Duodenal mucosa (tissue), 2 donors: ENCODE measurements at regions not wholly inside any gene's neighbourhood (a gene's known extent, or its start where the extent isn't known, plus 50 kb on each side); places are given as distances from the start of the nearest gene placed in this dataset.

ENCODE experiments used
- H3K27ac ChIP-seq: one replicate; pipeline ENCODE4 v1.7.0; 2013; ENCODE audit warnings: low read depth, low read length
- H3K27me3 ChIP-seq, 2 donors: one replicate each; pipeline ENCODE4 v1.7.0; 2013; ENCODE audit warnings: low read length in 2 of 2, control low read depth in 1 of 2; ENCODE audit not compliant: insufficient read depth in 2 of 2, control insufficient read depth in 1 of 2
- H3K36me3 ChIP-seq, 2 donors: one replicate each; pipeline ENCODE4 v1.7.0; 2013; ENCODE audit warnings: low read length in 2 of 2, control low read depth in 1 of 2; ENCODE audit not compliant: insufficient read depth in 2 of 2, control insufficient read depth in 1 of 2
- H3K4me1 ChIP-seq, 2 donors: one replicate each; pipeline ENCODE4 v1.7.0; 2013; ENCODE audit warnings: low read length in 2 of 2, control low read depth in 1 of 2; ENCODE audit not compliant: insufficient read depth in 2 of 2, control insufficient read depth in 1 of 2
- H3K4me3 ChIP-seq, 2 donors: one replicate each; pipeline ENCODE4 v1.7.0; 2013; ENCODE audit warnings: low read length in 2 of 2, low read depth in 1 of 2
- H3K9ac ChIP-seq, 2 donors: one replicate each; pipeline ENCODE4 v1.7.0; 2013; ENCODE audit warnings: low read length in 2 of 2, low read depth in 1 of 2
- H3K9me3 ChIP-seq, 2 donors: one replicate each; pipeline ENCODE4 v1.7.0; 2013; ENCODE audit warnings: low read length in 2 of 2, control low read depth in 1 of 2; ENCODE audit not compliant: control insufficient read depth in 1 of 2

DNA sequence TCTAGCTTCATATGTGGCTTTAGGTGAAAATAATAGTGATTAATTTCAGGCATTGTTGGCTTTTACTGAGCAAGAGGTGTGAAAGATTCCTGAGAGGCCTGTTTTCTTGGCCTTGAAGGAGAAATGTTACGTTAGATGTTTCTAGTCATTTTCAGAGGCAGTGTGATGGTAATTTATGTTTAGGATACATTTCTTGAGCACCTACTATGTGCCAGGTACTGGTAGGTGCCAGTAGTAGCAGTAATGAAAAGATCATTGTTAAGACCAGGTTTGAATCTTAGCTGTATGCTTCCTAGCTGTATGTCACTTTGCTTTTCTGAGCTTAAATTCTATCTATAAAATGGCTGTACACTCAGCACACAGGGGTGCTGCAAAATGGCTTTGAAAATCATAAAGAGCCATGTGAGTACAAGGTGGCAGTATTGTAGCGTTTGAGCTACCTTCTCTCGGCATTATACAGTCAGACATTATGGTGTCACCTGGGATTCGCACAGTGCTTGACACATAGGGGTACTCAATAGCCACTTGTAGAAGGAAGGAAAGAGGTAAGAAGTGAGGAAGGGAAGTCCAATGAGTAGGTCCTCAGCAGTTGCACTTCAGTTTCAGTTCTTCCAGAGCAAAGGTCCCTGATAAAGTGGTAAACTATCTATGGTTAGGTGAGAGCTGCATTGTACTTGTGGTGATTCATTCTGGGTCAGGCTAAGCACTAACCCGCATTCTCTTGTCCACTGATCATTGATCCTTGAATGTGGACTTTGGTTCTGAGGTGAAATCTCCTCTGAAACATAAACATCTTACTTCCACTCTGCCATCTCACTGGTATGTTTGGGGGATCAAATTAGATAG lies 166.5 kb upstream of the NR3C1 start:
- Histone ChIP-seq H3K27me3 (no peaks in the 10 kb centered on the region), H3K9ac (no peak overlapping the region), H3K27ac (no peak overlapping the region)

DNA sequence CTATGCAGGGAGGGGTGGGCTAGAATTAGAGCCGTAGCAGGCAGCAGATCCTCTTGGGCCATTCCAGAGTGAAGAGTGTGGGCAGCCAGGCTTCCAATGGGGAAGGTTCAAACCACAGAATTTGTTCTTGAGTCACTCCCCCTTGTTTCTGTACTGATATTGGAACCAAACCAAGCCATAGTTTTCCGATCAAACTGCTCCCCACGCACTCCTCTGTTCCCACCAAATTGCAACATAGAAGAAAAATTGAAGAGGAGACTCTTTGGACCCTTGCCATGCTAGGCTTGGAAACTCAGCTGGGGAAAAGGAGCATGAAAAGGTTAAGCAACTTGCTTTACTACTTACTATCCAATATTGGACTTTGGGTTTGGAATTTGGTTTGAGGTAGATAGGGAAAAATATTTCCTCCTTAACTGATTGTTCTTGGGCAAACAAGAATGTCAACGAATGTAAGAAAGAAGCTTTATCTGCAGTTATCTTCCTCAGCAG lies 165.8 kb upstream of the NR3C1 start:
- Histone ChIP-seq H3K4me1 (peaks cover 19 to 31% of the 10 kb centered on the region in 2 donors), H3K27ac (no peak overlapping the region), H3K27me3 (no peaks in the 10 kb centered on the region), H3K36me3 (no peaks in the 10 kb centered on the region), H3K4me3 (no peak overlapping the region), H3K9me3 (no peaks in the 10 kb centered on the region), H3K9ac (no peak overlapping the region)

More for the DNA sequence above, 166.5 kb upstream of the NR3C1 start:
- no peaks in the 10 kb centered on the region for H3K36me3 ChIP-seq
- H3K4me1 ChIP-seq: peaks cover 19 to 31% of the 10 kb centered on the region in 2 donors
- H3K4me3 ChIP-seq: no peak overlapping the region
- no peaks in the 10 kb centered on the region for H3K9me3 ChIP-seq

DNA sequence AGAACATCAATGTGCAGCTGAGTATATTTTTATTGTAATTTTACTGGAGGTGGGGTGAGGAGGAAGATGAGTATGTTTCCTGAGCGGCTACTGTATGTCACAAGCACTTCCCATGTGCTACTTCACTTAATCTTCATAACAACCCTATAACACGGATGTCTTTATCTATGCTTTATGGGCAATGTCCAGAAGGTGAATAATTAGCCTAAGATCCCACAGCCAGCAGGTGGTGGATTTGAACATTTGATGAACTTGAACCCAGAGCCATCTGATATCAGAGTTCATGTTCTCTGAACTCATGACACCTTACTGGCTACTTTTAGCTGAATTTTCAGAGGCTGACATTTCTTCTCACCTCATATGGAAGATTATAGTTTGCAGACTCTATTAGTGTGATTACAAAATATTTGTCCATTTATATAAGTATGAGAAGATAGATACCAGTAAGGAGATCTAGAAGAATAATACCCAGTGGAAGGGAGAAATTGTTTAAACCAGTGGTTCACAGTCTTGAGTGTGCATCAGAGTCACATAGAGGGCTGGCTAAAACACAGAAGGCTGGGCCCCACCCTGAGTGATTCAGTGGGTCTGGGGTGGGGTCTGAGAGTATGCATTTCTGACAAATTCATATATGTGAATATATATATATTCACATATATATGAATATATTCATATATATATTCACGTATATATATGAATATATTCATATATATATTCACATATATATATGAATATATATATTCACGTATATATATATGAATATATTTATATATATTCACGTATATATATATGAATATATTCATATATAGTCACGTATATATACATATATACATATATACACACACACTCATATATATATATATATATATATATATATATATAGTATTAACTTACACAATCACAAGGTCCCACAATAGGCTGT lies 164.4 kb upstream of the NR3C1 start:
- no peaks in the 10 kb centered on the region for H3K9me3 ChIP-seq
- H3K4me3 ChIP-seq: no peak overlapping the region

DNA sequence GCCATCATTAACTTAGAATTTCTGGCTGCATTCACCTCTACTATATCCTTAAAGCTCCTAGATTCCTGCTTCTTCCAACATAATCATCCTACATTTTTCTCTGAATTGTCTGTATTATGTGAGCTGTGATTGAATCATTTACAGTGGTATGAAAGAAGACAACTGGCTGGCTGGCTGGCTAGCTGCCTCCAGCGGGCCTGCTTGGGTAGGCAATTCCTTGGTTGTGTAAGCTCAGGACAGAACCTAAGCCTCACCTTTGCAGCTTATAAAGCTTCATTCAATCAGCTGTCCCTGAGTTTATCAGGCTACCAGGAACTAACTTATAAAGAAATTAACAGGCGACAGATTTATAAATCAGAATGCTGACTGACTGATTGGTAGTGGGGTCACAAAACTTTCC lies 162.7 kb upstream of the NR3C1 start:
- no peaks in the 10 kb centered on the region for H3K9me3 ChIP-seq
- H3K27ac ChIP-seq: no peak overlapping the region
- H3K36me3 ChIP-seq: no peaks in the 10 kb centered on the region
- H3K27me3 ChIP-seq: no peaks in the 10 kb centered on the region
- no peak overlapping the region for H3K4me3 ChIP-seq
- H3K4me1 ChIP-seq: peaks cover 19 to 31% of the 10 kb centered on the region in 2 donors
- no peak overlapping the region for H3K9ac ChIP-seq

More for the DNA sequence above, 164.4 kb upstream of the NR3C1 start:
- no peak overlapping the region for H3K27ac ChIP-seq
- H3K36me3 ChIP-seq: no peaks in the 10 kb centered on the region
- H3K27me3 ChIP-seq: no peaks in the 10 kb centered on the region
- peaks cover 19 to 31% of the 10 kb centered on the region in 2 donors for H3K4me1 ChIP-seq
- H3K9ac ChIP-seq: no peak overlapping the region

DNA sequence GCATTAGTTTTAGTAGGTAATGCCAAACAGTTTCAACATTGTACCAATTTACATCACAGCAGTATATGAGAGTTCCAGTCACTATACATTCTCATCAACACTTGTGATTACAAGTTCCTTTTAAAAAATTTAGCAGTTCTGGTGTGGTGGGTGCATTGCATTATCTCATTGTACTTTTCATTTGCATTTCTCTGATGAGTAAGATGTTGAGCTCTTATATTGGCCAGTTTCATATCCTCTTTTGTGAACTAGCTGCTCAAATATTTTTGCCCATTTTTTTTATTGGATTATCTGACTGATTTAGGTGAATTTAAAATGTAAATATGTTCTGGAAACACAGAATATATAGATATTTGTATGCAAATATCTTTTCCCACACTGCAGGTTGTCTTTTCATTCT lies 160.9 kb upstream of the NR3C1 start:
- Histone ChIP-seq H3K4me1 (peaks cover 9 to 19% of the 10 kb centered on the region in 2 donors), H3K4me3 (no peak overlapping the region), H3K9ac (no peak overlapping the region), H3K36me3 (no peaks in the 10 kb centered on the region), H3K27me3 (no peaks in the 10 kb centered on the region), H3K9me3 (no peaks in the 10 kb centered on the region), H3K27ac (no peak overlapping the region)

DNA sequence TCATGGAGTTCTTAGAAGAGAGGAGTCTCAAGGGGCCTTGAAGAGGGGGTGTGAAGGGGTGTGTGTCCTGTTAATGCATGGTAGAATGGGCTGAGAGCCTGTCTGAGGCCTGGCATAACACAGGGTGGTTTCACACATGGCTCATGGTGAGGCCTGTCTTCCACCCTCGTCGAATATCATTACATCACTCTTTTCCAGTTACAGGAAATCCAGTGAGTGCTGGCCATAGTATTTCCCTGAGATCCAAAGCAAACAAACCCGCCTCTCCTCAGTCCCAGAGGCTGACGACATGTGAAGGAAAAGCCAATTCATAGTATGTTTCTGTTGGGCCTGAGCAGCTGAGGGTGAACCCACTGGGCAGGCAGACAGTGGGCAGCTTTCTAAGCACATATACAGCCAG lies 159.4 kb upstream of the NR3C1 start:
- no peaks in the 10 kb centered on the region for H3K36me3 ChIP-seq
- H3K27ac ChIP-seq: no peak overlapping the region

DNA sequence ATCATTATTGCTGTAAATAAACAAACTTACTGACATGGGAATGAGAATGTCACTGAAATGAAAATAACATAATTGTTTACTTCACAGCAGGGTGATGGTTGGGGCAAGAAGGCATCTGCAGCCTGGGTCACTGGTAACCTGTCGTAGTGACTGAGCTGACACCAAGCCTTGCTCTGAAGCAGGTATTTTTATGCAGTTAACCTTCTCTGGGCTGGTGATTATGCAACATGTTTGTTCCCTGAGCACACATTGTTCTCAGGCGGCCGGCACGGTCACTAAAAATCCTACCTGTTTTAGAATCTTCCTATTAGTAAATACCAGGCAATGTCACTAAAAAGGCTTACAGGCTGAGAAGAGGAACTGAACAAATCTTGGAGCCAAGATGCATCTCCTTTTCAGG lies 157.7 kb upstream of the NR3C1 start:
- H3K9me3 ChIP-seq: no peaks in the 10 kb centered on the region
- no peaks in the 10 kb centered on the region for H3K27me3 ChIP-seq
- no peak overlapping the region for H3K27ac ChIP-seq
- H3K9ac ChIP-seq: no peak overlapping the region
- H3K4me3 ChIP-seq: no peak overlapping the region
- no peaks in the 10 kb centered on the region for H3K36me3 ChIP-seq
- H3K4me1 ChIP-seq: peaks cover 8% of the 10 kb centered on the region in 2 donors

More for the DNA sequence above, 159.4 kb upstream of the NR3C1 start:
- Histone ChIP-seq H3K9me3 (no peaks in the 10 kb centered on the region), H3K27me3 (no peaks in the 10 kb centered on the region), H3K9ac (no peak overlapping the region), H3K4me1 (peaks cover 0 to 9% of the 10 kb centered on the region in 2 donors), H3K4me3 (no peak overlapping the region)

DNA sequence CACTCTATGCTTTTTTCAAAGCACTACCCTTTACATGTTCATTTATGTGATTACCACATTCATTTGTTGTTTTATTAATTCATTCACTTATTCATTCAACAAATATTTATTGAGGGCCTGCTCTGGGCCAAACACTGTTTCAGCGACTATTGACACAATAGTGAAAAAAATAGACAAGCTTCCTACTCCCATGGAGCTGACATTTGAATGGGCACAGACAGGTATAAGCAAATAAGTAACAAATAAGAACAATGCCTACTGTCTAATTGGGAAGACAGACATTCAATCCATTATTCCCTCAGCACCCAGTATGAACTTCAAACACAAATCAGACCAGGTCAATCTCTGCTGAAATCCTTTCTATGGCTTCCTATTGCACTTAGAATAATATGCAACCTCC lies 156.9 kb upstream of the NR3C1 start:
- no peak overlapping the region for H3K9ac ChIP-seq
- H3K27ac ChIP-seq: no peak overlapping the region
- no peaks in the 10 kb centered on the region for H3K27me3 ChIP-seq
- no peak overlapping the region for H3K4me3 ChIP-seq
- H3K4me1 ChIP-seq: peaks cover 5 to 8% of the 10 kb centered on the region in 2 donors
- H3K36me3 ChIP-seq: no peaks in the 10 kb centered on the region
- no peaks in the 10 kb centered on the region for H3K9me3 ChIP-seq

DNA sequence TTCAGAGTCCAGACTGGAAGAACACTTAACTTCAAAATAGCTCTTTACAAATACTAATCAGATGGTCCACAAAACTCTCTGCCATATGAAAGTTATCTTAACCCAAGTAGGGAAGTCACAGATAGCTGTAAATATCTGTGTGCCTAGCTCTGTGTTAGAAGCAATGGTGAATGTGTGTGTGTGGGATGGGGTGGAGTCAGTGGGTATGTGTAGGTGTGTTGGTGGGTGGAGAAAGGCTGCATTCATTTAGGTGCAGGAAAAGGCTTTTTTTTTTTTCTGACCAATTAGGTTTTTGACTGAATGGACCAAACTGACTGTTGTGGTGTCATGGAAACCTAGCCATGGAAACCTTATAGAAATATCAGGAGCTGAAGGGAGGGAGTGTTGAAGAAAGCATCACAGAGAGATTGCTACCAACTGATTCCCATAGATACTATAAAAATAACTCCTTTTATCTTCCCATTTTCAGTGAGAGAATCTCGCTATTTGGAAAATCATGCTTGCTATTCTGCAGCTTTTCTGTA lies 156.2 kb upstream of the NR3C1 start:
- Histone ChIP-seq H3K27me3 (no peaks in the 10 kb centered on the region), H3K4me3 (no peak overlapping the region), H3K36me3 (no peaks in the 10 kb centered on the region)

DNA sequence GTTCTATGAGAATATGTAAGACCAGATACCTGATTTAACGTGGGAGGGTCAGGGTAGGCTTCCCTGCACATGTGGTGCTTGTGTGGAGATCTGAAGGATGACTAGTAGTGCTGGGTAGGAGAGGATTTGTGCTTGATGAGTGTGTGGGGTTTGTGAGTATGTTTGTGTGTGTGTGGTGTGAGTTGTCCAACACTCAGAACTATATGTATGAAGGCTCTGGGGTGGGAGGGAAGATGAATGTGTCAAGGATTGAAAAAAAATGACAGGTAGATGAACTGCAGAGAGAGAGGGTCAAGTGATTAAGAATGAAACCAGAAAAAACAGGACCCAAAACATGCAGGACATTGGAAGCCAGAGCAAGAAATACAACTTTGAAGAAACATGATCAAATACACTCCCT lies 154.6 kb upstream of the NR3C1 start:
- H3K27me3 ChIP-seq: no peaks in the 10 kb centered on the region
- H3K4me1 ChIP-seq: peaks cover 8 to 14% of the 10 kb centered on the region in 2 donors
- H3K9me3 ChIP-seq: no peaks in the 10 kb centered on the region
- no peak overlapping the region for H3K27ac ChIP-seq
- H3K9ac ChIP-seq: no peak overlapping the region
- H3K4me3 ChIP-seq: no peak overlapping the region
- no peaks in the 10 kb centered on the region for H3K36me3 ChIP-seq

More for the DNA sequence above, 156.2 kb upstream of the NR3C1 start:
- H3K27ac ChIP-seq: no peak overlapping the region
- H3K4me1 ChIP-seq: peaks cover 8 to 9% of the 10 kb centered on the region in 2 donors
- H3K9ac ChIP-seq: no peak overlapping the region
- no peaks in the 10 kb centered on the region for H3K9me3 ChIP-seq
